GM12875 (cell line): ENCODE measurements at regions not wholly inside any gene's neighbourhood (a gene's known extent, or its start where the extent isn't known, plus 50 kb on each side); places are given as distances from the start of the nearest gene placed in this dataset.

ENCODE experiments used
- H3K4me3 ChIP-seq: one replicate; pipeline ENCODE4 v1.5.1; 2011; ENCODE audit warnings: low read depth, low read length, control low read depth
- CTCF ChIP-seq: IDR thresholded peaks from 2 replicates; pipeline ENCODE4 v1.5.1; 2011; ENCODE audit warnings: low read depth, mild to moderate bottlenecking, control low read depth, inconsistent platforms, low read length, moderate library complexity, borderline replicate concordance; ENCODE audit not compliant: insufficient read depth

- no peak for TF ChIP-seq CTCF
- H3K4me3 ChIP-seq: no peak overlapping the region
Observed at GRCh38 chr5:101976933-101977332, 319.2 kb downstream of the SLCO4C1 start.

GRCh38 chr5:101969742-101970141 lies 326.3 kb downstream of the SLCO4C1 start:
- no peak overlapping the region for H3K4me3 ChIP-seq
- no peak for TF ChIP-seq CTCF

GRCh38 chr5:101966476-101966875 lies 329.6 kb downstream of the SLCO4C1 start:
- H3K4me3 ChIP-seq: no peak overlapping the region
- TF ChIP-seq CTCF: no peak

- no peak for TF ChIP-seq CTCF
- no peak overlapping the region for H3K4me3 ChIP-seq
Observed at GRCh38 chr5:101955891-101956290, 340.2 kb downstream of the SLCO4C1 start.

GRCh38 chr5:101950019-101950418 lies 346.1 kb downstream of the SLCO4C1 start:
- no peak for TF ChIP-seq CTCF

GRCh38 chr5:101948615-101949014 lies 347.5 kb downstream of the SLCO4C1 start:
- H3K4me3 ChIP-seq: no peak overlapping the region
- TF ChIP-seq CTCF: no peak

More at GRCh38 chr5:101950019-101950418, 346.1 kb downstream of the SLCO4C1 start:
- no peak overlapping the region for H3K4me3 ChIP-seq

- no peak overlapping the region for H3K4me3 ChIP-seq
- no peak for TF ChIP-seq CTCF
Observed at GRCh38 chr5:101943784-101944183, 352.3 kb downstream of the SLCO4C1 start.
